Activated CD4-positive, CD25-positive, alpha-beta regulatory T cell (primary cell): ENCODE measurements at regions not wholly inside any gene's neighbourhood (a gene's known extent, or its start where the extent isn't known, plus 50 kb on each side); places are given as distances from the start of the nearest gene placed in this dataset.
"Not testable (repeated sequence)": the region's sequence is repeated elsewhere in the genome, so short reads cannot be mapped to it uniquely, and the experiment has no call there.

ENCODE experiments used
- DNase-seq, 4 experiments: peaks; one replicate each; lab custom pipeline; 2025; lab: John Stamatoyannopoulos, UW

- DNase-seq = no peak
Measured at GRCh38 chr13:53281677-53282076, 253.1 kb downstream of the OLFM4 start.

GRCh38 chr13:53285896-53286430 is 257.4 kb downstream of the OLFM4 start:
- DNase-seq = no peak

- no peak for DNase-seq
Measured at GRCh38 chr13:53298396-53298795, 269.8 kb downstream of the OLFM4 start.

DNA sequence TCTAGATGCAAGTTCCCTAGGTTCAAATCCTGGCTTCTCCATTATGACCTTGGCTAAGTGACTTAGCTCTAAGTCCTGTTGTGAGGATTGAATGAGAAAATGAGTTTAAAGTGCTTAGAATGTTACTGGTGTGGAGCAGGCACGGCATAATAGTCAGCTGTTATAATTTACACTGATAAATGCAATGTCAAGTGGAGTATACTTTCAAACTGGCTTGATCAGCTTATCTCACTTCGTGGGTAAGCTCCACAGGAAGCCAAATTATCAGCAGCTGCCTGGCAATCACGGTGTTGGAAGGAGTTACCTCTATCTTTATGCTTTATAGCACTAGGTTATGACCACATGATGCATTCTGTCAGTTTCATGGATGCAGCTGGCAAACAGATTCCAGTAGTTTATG is 272.8 kb downstream of the OLFM4 start:
- no peak for DNase-seq

GRCh38 chr13:53305419-53305818 is 276.8 kb downstream of the OLFM4 start:
- DNase-seq = not testable (repeated sequence)

- no peak for DNase-seq
Measured at GRCh38 chr13:53310786-53311185, 282.2 kb downstream of the OLFM4 start.

GRCh38 chr13:53311561-53311960 is 282.9 kb downstream of the OLFM4 start:
- DNase-seq = no peak

- DNase-seq = no peak
Measured at GRCh38 chr13:53321296-53321801, 292.7 kb downstream of the OLFM4 start.

GRCh38 chr13:53324656-53325055 is 296.0 kb downstream of the OLFM4 start:
- DNase-seq = no peak

- no peak for DNase-seq
Measured at GRCh38 chr13:53326716-53327115, 298.1 kb downstream of the OLFM4 start.

- no peak for DNase-seq
Measured at GRCh38 chr13:53327680-53328315, 299.2 kb downstream of the OLFM4 start.

DNA sequence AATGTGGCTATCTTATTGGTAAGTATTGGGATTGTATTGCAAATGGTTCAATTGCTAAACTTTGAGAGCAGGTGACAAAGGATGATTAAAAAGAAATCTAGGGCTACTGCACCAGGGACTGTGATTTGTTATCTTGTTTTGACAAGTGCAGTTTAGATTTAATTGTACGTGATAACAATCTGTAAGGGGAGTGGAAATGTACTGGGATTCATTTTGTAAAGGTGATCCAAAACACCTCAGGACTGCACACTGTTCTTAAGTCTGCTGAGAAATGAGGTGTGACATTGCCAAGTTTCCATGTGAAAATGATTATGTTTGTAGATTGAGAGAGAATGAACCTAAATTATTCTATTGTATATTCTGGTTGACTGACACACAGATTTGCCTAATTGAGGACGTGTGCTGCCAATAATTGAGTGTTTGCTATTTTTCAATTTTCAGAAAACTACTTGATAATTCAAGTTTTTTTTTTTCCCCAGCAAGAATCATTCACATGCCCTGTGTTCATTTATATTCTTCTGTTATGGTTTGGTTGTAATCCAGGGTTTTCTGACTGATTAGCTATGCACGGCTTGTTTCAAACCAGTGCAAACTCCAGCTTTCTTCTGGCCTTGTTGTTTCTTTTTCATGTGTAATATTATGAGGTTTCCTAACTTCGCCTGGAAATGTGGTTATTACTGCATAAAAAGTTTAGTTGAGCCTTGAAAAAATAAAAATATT is 308.0 kb downstream of the OLFM4 start:
- DNase-seq = no peak

GRCh38 chr13:53338760-53339159 is 310.1 kb downstream of the OLFM4 start:
- no peak for DNase-seq

DNA sequence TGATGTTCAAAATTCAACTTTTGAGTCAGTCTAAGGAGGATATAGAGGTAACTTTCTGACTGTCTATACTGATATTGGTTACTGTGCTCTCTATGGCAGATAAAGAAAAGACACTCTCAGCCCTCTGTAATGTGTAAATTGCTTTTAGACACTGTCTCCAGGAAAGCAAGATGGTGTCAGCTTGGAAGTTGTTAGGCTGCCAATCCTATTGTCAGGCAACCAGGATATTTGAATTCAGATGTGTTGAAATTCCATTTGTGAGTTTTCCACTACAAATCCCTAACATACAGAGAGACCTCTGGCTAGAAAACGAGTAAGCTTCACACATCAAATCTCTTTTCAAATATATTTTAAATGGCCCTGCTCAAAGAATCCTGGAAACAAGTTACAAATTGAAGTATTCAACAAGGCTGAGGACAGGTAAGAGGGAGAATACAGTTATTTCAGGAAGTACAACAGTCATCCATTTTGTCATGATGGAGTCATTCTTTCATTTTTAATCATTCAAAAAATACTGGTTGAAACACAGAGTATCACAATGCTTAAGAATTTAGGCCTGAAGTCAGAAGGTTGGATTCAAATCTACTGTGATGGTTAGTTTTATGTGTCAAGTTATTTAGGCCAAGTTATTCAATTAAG is 312.0 kb downstream of the OLFM4 start:
- no peak for DNase-seq

- DNase-seq = no peak
Measured at GRCh38 chr13:53341144-53341510, 312.5 kb downstream of the OLFM4 start.

DNA sequence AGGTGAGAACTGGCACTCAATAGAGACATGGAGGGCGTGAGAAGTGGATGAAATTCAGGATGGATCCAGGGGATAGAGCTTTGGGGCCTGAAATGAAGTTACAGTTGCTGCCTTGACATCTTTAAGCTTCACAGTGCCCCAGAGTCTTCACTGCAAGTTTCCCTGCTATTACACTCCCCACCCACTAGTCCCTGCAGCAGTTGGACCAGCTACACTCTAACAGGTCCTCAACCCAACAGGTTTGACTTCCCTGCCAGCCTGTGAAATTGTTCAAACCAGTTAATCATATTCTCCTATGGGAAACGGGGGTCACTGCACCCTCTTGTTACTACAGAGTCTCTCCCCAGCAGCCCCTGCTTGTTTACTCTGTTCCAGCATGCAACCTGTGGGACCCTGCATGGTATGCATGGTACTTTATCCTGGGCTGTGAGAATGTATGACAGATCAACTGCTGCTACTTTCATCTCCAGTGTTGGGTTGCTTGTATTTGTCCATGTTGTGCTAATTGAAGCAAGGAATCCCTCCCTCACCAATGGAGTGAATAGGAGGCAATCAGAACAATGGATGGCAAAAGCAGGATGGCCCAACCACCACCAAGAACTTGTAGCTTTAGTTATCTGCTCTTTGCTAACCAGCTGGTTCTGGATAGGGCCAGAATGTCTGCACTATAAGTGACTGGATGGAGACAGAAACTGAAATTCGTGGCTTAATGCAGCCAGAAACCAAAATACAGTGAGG is 314.2 kb downstream of the OLFM4 start:
- DNase-seq = no peak

DNA sequence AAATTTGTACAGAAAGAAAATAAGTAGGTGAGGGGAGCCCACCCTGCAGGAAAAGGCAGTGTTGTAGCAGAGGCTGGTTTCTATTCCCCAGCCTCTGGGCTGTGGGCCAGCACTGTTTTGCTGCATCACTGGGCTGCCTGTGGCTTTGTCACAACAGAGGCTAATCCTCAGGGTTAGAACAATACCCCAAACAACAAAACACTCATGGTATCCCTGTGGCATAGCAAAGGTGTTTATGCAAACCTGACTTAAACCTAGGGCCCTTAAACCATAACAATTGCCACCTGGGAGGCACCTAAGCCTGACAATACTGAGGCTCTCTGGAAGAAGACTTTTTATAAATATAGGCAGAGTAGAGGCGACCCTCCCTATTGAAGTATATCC is 314.7 kb downstream of the OLFM4 start:
- DNase-seq = no peak

- DNase-seq = no peak
Measured at GRCh38 chr13:53351021-53351420, 322.4 kb downstream of the OLFM4 start.

GRCh38 chr13:53357582-53357981 is 329.0 kb downstream of the OLFM4 start:
- DNase-seq = no peak

GRCh38 chr13:53368948-53369347 is 340.3 kb downstream of the OLFM4 start:
- no peak for DNase-seq

- DNase-seq = no peak
Measured at GRCh38 chr13:53379485-53379884, 350.9 kb downstream of the OLFM4 start.

DNA sequence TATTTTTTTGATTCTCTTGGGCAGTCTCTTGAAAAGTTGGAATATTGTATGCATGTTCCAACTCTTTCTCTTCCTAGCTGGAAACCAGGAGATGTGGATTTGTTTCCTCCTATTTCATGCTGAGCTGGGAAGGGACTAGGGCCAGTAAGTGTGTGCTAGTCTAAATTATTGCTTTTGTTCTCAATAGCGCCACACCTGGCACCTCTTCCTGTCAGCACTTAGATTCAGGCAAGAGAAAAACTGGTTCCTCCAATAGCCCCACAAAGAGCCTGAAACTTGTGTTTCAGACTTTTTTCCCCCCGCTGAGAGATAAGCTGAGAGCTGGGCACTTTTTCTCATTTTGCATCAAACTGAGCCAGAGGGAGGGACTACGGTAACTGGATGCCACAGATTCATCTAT is 353.4 kb downstream of the OLFM4 start:
- no peak for DNase-seq
